HG03342 (cell line): ENCODE measurements at regions not wholly inside any gene's neighbourhood (a gene's known extent, or its start where the extent isn't known, plus 50 kb on each side); places are given as distances from the start of the nearest gene placed in this dataset.

Source experiments
- ATAC-seq: cut with Tn5 transposase; IDR thresholded peaks from one replicate; pipeline ENCODE4 v1.9.1; 2021; ENCODE audit warnings: mild to moderate bottlenecking, moderate library complexity; ENCODE audit not compliant: unreplicated experiment

GRCh38 chr14:56494167-56494566 lies 85.4 kb upstream of the TMEM260 start:
- no peak for ATAC-seq

- ATAC-seq: no peak
Observed at GRCh38 chr14:56498112-56498511, 81.5 kb upstream of the TMEM260 start.

- ATAC-seq: no peak
Observed at GRCh38 chr14:56501909-56502530, 77.6 kb upstream of the TMEM260 start.

- no peak for ATAC-seq
Observed at GRCh38 chr14:56505361-56505760, 74.2 kb upstream of the TMEM260 start.

- ATAC-seq: no peak
Observed at GRCh38 chr14:56512521-56512920, 67.1 kb upstream of the TMEM260 start.

GRCh38 chr14:56514663-56515371 lies 64.8 kb upstream of the TMEM260 start:
- ATAC-seq: no peak

GRCh38 chr14:56515739-56516138 lies 63.9 kb upstream of the TMEM260 start:
- no peak for ATAC-seq

GRCh38 chr14:56522403-56522802 lies 57.2 kb upstream of the TMEM260 start:
- ATAC-seq: no peak

GRCh38 chr14:56524971-56525677 lies 54.5 kb upstream of the TMEM260 start:
- ATAC-seq: no peak

- ATAC-seq: no peak
Observed at GRCh38 chr14:56528927-56529326, 50.7 kb upstream of the TMEM260 start.
